GM04503 (cell line): ENCODE measurements at regions not wholly inside any gene's neighbourhood (a gene's known extent, or its start where the extent isn't known, plus 50 kb on each side); places are given as distances from the start of the nearest gene placed in this dataset.

ENCODE experiments used
- DNase-seq: peaks from one replicate; pipeline ENCODE4 v3.0.0-alpha.2; 2012; ENCODE audit warnings: low read depth

DNA sequence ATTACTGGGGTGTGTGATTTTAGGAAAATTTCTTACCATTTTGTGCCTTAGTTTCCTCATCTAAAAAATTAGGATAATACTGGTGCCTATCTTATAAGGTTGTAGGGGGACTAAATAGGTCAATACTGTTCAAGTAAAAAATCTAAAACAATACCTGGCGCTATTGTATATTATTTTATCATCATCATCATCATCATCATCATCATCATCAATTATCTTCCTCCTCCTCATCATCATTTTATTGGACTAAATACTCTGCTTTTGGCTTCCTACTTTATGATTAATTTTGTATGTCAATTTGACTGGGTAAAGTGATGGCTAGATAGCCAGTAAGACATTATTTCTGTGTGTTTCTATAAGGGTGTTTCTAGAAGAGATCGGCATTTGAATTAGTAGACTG lies 435.5 kb downstream of the DHX35 start:
- no peak for DNase-seq

DNA sequence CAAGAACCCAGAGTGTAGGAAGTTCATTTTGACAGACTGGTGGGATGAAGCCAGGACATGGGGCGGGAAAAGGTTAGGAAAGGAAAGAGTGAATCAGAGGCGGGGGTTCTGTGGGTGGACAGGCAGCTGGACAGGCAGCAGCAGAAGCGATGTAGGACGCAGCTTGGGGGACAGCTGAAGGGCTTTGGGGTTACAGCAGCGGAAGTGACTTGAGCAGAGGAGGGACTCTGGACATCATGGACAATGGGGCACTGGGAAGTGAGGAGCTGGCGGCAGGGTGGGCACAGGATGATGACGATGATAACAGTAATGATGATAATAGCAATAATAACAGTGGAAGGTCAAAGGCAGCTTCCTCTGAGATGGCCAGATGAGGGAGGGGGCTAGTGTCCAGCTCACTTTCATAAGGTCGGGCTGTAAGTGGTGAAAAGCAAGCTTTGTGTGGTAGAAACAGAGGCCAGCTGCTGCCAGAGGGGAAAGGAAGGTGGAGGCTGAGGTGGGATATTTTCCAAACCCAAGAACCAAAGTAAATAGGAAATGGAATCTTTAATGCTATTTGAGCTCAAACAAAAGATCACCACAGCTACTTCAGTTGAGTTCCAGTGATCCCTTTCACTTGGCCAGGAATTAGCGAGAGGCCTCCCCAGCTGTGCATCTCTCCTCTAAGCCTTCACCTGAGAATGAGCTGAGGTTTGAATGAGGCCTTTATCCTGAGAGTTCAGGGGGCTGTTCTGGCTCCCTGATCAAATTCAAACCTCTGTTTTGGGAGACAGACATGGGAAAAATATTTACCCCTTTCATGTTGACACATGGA lies 433.5 kb downstream of the DHX35 start:
- DNase-seq = no peak

DNA sequence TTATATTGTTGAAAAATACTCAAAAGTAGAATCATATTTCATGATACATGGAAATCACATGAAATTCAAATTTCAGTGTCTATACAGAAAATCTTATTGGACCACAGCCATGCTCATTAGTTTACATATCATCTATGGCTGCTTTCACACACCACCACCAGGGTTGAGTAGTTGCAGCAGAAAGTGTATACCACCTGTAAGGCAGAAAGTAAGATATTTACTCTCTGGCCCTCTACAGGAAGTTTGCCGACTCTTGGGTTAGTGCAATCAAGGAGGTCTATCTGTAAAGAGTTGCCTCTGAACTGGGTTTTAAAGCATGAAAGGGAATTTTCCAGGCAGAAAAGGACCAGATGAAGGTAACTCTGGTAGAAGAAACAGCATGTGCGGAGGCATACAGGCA lies 432.3 kb downstream of the DHX35 start:
- DNase-seq = no peak

DNA sequence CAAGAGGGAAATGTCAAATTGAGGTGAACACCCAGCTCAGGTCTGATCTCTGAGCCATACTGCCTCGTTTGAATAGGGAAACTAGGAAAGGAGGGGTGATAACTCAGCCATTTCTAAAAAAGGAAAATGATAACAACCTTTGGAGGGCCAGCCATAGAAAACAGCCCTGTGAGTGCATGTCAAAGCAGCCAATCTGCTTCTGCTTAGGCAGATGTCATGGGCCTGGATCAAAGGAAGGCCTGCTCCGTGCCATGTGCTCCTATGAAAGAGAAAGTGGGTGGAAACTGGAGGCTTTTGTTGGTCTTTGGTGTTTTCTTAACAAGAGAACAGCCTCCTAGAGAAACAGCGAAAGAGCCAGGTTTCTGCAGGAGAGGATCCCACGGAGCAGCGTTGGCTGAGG lies 428.0 kb downstream of the DHX35 start:
- no peak for DNase-seq

- no peak for DNase-seq
Observed at GRCh38 chr20:39381595-39381994, 419.5 kb downstream of the DHX35 start.

- DNase-seq = no peak
Observed at GRCh38 chr20:39378776-39379175, 416.6 kb downstream of the DHX35 start.

DNA sequence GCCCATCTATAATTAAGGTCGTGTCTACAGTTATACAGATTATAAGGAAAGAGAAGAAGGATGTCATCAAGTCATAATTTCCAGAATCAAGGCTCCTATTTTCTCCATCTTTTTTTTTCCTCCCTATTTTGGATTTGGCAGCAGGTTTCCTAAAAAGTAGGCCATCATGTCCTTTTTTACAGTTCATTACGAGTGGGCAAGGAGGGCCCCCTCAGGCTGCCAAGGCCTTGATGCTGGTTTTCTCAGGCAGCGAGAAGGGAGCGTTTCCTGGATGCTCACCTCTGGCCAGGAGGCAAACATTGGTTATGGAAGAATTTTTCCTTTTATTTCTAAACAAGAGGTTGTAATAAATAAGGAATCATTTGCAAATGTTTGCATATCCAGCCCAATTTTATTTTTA lies 414.6 kb downstream of the DHX35 start:
- no peak for DNase-seq

GRCh38 chr20:39364320-39364719 lies 402.2 kb downstream of the DHX35 start:
- DNase-seq = no peak

DNA sequence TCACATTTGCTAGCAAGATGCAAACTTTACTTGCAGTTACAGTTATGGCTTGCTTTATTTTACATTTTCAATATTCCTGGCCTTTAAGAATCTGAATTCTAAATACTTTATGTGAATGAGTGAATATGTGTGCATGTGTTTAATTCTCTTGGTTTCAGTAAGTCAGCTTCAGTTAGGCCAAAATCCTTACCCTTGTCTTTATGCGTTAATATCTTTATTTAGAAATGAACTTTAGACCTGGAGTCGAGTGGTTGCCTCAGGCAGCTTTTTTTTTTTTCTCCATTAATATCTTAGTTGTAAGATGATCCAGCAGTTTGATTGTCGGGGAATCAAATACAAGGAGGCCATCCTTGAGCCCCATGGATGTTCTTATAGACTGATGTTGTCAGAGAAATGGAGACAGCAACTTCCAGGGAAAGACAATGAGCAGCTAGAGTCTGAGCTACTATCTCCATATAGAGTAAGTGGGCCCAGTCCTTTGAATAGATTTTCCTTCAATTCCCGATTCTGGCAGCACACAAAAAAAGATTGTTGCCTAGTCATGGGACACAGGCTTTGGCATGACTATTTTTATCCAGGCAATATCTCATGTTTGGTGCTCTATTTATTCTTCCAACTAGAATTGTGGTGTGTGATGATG lies 398.0 kb downstream of the DHX35 start:
- no peak for DNase-seq

GRCh38 chr20:39358052-39358451 lies 395.9 kb downstream of the DHX35 start:
- no peak for DNase-seq

- no peak for DNase-seq
Observed at GRCh38 chr20:39356908-39357307, 394.8 kb downstream of the DHX35 start.

GRCh38 chr20:39349240-39349639 lies 387.1 kb downstream of the DHX35 start:
- DNase-seq = no peak

GRCh38 chr20:39347626-39348025 lies 385.5 kb downstream of the DHX35 start:
- DNase-seq = no peak

GRCh38 chr20:39342463-39342862 lies 380.3 kb downstream of the DHX35 start:
- no peak for DNase-seq

- no peak for DNase-seq
Observed at GRCh38 chr20:39338469-39339376, 376.6 kb downstream of the DHX35 start.

DNA sequence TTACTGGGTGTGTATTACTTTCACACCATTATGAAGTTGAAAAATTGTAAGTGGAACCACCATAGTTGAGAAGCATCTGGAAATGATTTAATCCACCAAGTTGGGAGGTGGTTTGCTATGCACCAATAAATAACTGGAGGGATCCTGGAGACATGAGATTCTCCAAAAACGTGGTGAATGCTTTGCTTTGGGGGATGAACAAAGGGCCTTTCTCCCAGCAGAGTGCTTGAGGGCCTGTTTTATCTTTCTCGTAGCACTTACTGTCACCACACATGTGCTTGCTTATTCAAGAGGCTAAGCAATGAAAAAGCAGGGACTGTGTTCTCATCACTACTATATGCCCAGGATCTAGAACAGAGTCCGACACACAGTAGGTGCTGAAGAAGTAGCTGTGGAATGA lies 371.1 kb downstream of the DHX35 start:
- no peak for DNase-seq

GRCh38 chr20:39328347-39328746 lies 366.2 kb downstream of the DHX35 start:
- DNase-seq = no peak

DNA sequence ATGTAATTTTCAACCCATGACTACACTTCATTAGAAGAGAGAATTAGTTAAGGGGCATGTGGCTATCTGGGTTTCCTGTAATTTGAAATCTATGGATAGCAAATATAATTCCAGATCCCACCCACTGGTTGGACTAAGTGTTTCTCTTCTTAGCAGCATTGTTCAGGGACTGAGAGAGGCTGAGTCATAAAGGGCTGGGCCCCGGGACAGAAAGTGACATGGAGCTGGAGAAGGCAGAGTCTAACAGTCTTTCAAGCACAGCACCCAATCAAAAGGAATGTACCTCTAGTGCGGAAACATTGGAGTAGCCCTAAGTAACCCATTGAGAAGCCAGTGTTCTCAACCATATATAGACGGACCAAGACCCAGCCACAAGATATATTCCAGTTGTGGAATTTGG lies 363.9 kb downstream of the DHX35 start:
- DNase-seq = no peak

DNA sequence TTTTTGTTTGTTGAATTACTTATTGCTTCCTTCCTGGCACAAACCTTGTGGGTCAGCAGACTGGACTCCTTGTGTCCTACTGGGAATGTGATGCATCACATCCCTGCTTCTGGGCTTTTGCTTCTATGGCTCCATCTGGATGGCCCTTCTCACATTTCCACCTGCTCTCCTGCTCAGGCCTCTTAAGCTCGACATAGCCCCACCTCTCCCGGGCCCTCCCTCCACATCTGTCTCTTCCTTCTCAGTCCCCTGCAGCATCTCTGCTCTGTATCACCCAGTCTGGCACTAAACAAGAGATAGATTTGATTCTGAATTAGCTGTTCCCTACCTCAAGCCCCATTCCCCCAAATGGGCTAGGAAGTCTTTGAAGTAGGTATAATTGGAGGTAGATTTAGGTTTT lies 356.8 kb downstream of the DHX35 start:
- DNase-seq = no peak

- DNase-seq = no peak
Observed at GRCh38 chr20:39312676-39313075, 350.5 kb downstream of the DHX35 start.

DNA sequence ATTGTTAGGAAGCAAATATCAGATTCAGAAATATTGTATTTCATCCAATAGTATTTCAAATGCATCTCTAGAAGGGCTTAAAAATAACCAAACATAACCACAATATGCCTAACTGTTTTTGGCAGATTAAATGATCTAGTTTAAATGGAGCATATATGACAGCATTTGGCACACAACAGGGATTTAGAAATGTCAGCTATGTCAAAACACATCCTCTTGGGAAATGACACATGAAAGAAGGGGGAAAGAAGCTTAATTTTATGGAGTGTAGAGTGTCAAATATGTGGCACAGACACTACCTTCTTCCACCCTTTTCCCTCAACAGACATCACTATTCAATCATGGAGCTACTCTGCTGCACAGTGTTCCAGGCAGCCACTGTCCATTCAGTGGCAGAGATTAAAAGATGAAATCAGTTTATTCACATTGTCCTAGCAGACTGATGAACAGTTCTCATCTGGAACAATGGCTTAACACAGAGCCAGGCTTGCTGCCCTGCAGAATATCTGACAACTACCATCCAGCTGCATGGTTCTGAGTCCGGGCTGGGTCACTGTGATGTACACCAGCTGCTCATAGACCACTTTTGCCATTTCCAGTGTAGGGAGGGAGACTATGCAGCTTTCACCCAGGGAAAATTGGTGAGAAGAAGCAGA lies 349.8 kb downstream of the DHX35 start:
- DNase-seq = no peak

DNA sequence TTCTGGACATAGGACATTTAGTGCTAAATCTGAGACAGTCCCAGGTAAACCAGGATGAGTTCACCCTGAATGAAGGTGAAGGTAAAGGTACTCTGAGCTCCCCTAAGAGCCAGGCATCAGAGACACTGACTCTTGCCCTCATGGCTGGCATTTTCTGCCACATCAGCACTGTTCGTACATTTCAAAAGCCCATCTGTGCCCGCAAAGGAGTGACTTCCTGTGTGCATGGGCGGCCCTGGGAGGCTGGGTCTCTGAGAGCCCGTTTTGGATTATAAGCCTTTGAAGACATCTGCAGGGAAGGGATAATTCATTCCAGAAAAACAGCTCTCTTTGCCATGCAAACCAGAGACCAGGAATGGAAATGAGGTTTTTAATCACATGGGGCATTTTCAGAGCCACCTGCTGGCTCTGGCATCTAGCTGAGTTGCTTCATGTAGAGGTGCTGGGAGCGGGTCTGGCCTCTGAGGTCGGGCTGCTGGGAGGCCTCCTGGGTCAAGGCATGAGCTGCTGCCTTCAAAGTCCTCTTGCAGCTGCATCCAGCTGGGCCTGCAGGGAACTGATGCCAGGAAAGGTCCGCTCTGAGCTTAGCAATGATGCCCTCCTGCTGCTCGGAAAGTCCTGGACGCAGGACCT lies 348.3 kb downstream of the DHX35 start:
- no peak for DNase-seq
